ENCODE measurements at regions not wholly inside any gene's neighbourhood (a gene's known extent, or its start where the extent isn't known, plus 50 kb on each side); places are given as distances from the start of the nearest gene placed in this dataset.

DNA sequence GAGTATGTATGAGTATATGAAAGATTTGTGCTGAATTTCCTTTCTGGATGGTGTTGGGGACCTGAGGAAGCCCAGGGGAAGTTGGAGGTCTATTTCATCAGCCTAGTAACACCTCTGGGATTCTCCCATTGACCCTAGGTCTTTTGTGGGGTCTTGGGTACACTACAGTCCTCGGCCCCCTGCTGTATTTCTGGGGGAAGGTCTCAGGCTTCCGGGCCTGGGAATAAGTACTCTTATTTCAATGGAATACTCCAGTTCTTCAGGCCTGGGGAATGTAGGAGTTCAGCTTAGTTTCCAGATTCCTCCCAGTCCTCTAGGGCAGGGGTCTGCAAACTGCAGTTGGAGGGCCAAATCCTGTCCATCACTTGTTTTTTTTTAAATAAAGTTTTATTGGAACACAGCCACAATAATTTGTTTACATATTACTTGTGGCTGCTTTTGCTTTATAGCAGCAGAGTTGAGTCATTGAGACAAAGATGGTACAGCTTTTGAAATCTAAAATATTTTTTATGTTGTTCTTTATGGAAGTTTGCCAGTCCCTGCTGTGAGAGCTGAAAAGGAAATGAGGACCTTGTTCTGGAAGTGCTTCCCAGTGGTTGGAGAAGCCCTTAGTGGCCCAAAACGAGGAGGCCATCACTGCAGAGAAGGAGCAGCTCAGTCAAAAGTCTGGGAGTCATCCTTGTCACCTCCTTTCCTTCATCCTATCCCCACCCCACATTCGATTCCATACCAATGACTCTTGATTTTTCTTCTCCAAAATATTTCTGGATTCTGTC, 142.5 kb upstream of the HS3ST2 start:
- TF ChIP-seq, protein P1, sequence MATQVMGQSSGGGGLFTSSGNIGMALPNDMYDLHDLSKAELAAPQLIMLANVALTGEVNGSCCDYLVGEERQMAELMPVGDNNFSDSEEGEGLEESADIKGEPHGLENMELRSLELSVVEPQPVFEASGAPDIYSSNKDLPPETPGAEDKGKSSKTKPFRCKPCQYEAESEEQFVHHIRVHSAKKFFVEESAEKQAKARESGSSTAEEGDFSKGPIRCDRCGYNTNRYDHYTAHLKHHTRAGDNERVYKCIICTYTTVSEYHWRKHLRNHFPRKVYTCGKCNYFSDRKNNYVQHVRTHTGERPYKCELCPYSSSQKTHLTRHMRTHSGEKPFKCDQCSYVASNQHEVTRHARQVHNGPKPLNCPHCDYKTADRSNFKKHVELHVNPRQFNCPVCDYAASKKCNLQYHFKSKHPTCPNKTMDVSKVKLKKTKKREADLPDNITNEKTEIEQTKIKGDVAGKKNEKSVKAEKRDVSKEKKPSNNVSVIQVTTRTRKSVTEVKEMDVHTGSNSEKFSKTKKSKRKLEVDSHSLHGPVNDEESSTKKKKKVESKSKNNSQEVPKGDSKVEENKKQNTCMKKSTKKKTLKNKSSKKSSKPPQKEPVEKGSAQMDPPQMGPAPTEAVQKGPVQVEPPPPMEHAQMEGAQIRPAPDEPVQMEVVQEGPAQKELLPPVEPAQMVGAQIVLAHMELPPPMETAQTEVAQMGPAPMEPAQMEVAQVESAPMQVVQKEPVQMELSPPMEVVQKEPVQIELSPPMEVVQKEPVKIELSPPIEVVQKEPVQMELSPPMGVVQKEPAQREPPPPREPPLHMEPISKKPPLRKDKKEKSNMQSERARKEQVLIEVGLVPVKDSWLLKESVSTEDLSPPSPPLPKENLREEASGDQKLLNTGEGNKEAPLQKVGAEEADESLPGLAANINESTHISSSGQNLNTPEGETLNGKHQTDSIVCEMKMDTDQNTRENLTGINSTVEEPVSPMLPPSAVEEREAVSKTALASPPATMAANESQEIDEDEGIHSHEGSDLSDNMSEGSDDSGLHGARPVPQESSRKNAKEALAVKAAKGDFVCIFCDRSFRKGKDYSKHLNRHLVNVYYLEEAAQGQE (IDR thresholded peaks at IDR 0.05; ENCODE audit: insufficient read depth in 1 of 2, low read depth in 2 of 2, low read length in 2 of 2) = no peak
- TF ChIP-seq TAF1 (IDR thresholded peaks at IDR 0.05; ENCODE audit: borderline replicate concordance, insufficient read depth, low read length) (no peak), POLR2AphosphoS5 (IDR thresholded peaks at IDR 0.05; ENCODE audit: low read depth, low read length) (no peak), FOXP2 (optimal IDR thresholded peaks at IDR 0.05; ENCODE audit: borderline replicate concordance, extremely low read depth, extremely low read length, insufficient read depth) (no peak), SIN3A (IDR thresholded peaks at IDR 0.05; ENCODE audit: borderline replicate concordance, insufficient read depth, low read length) (no peak)
